Ishikawa (cell line): ENCODE measurements at regions not wholly inside any gene's neighbourhood (a gene's known extent, or its start where the extent isn't known, plus 50 kb on each side); places are given as distances from the start of the nearest gene placed in this dataset.

ENCODE experiments used
- CREB1 ChIP-seq: IDR thresholded peaks from 2 replicates; pipeline ENCODE4 v1.6.1; 2012; ENCODE audit warnings: low read depth
- EGR1 ChIP-seq: IDR thresholded peaks from 2 replicates; pipeline ENCODE4 v1.6.1; 2012
- EP300 ChIP-seq: IDR thresholded peaks from 2 replicates; pipeline ENCODE4 v1.6.1; 2012; ENCODE audit warnings: borderline replicate concordance
- RAD21 ChIP-seq: IDR thresholded peaks from 2 replicates; pipeline ENCODE4 v1.6.1; 2012; ENCODE audit warnings: low read depth
- REST ChIP-seq: IDR thresholded peaks from 2 replicates; pipeline ENCODE4 v1.6.1; 2012; ENCODE audit warnings: low read depth, mild to moderate bottlenecking

GRCh38 chr5:56612759-56613158, 202.6 kb upstream of the MAP3K1 start:
- TF ChIP-seq CREB1, result no peak
- no peak for TF ChIP-seq EP300
- no peak for TF ChIP-seq EGR1
- TF ChIP-seq REST, result no peak
- no peak for TF ChIP-seq RAD21
